GM23338 (cell line): ENCODE measurements at regions not wholly inside any gene's neighbourhood (a gene's known extent, or its start where the extent isn't known, plus 50 kb on each side); places are given as distances from the start of the nearest gene placed in this dataset.
"Not testable (repeated sequence)": the region's sequence is repeated elsewhere in the genome, so short reads cannot be mapped to it uniquely, and the experiment has no call there.

Experiments
- ATAC-seq: fragments of 200-7000 bp; cut with Tn5 transposase; 3 replicates; pipeline ENCODE4 v1.9.1; 2020
- DNase-seq: peaks from one replicate; pipeline ENCODE4 v3.0.0-alpha.2; 2015; ENCODE audit warnings: low spot score
- H2AFZ ChIP-seq: fragments of 200-600 bp; sonication (generic); 2 replicates; pipeline ENCODE4 v1.8.0; 2016; ENCODE audit warnings: antibody characterized with exemption, mild to moderate bottlenecking, moderate library complexity
- H3F3A ChIP-seq: fragments of 200-600 bp; sonication (generic); replicated peaks from 2 replicates; pipeline ENCODE4 v1.8.0; 2017; ENCODE audit warnings: antibody characterized with exemption, mixed run types, low read depth
- H3K27ac ChIP-seq: fragments of 200-600 bp; sonication (generic); 2 replicates; pipeline ENCODE4 v1.6.1; 2016; ENCODE audit warnings: low read depth
- H3K27me3 ChIP-seq: fragments of 200-600 bp; sonication (generic); 2 replicates; pipeline ENCODE4 v1.8.0; 2016; ENCODE audit warnings: mild to moderate bottlenecking, mixed run types, moderate library complexity; ENCODE audit not compliant: insufficient read depth
- H3K36me3 ChIP-seq: fragments of 200-600 bp; sonication (generic); 2 replicates; pipeline ENCODE4 v1.8.0; 2016; ENCODE audit warnings: mild to moderate bottlenecking; ENCODE audit not compliant: insufficient read depth
- H3K4me1 ChIP-seq: fragments of 200-600 bp; sonication (generic); 2 replicates; pipeline ENCODE4 v1.8.0; 2016; ENCODE audit warnings: mild to moderate bottlenecking, moderate library complexity; ENCODE audit not compliant: insufficient read depth
- H3K4me2 ChIP-seq: fragments of 200-600 bp; sonication (generic); 2 replicates; pipeline ENCODE4 v1.7.1; 2017; ENCODE audit warnings: mixed run types
- H3K4me3 ChIP-seq: fragments of 200-600 bp; sonication (generic); 2 replicates; pipeline ENCODE4 v1.6.1; 2016; ENCODE audit warnings: mixed run types
- H3K79me2 ChIP-seq: fragments of 200-600 bp; sonication (generic); replicated peaks from 2 replicates; pipeline ENCODE4 v1.8.0; 2017; ENCODE audit warnings: mild to moderate bottlenecking; ENCODE audit not compliant: insufficient read depth
- H3K9me2 ChIP-seq: fragments of 200-600 bp; sonication (generic); 2 replicates; pipeline ENCODE4 v1.8.0; 2017; ENCODE audit not compliant: insufficient read depth
- H4K20me1 ChIP-seq: fragments of 200-600 bp; sonication (generic); replicated peaks from 2 replicates; pipeline ENCODE4 v1.8.0; 2017; ENCODE audit warnings: mild to moderate bottlenecking; ENCODE audit not compliant: insufficient read depth
- H3K27ac Mint-ChIP-seq: 2 replicates; pipeline ENCODE4 v1.8.0; 2020; ENCODE audit warnings: inconsistent platforms, mild to moderate bottlenecking, moderate library complexity, mixed read lengths
- H3K27me3 Mint-ChIP-seq: 3 replicates; pipeline ENCODE4 v1.8.0; 2022; ENCODE audit warnings: low read depth, mild to moderate bottlenecking, moderate library complexity, mixed read lengths, inconsistent platforms; ENCODE audit not compliant: insufficient read depth, poor library complexity
- H3K36me3 Mint-ChIP-seq: 3 replicates; pipeline ENCODE4 v1.8.0; 2021; ENCODE audit warnings: low read depth, mild to moderate bottlenecking, inconsistent platforms, moderate library complexity, mixed read lengths
- H3K4me1 Mint-ChIP-seq: 3 replicates; pipeline ENCODE4 v1.8.0; 2020; ENCODE audit warnings: mild to moderate bottlenecking, inconsistent platforms, mixed read lengths
- H3K4me3 Mint-ChIP-seq: 3 replicates; pipeline ENCODE4 v1.8.0; 2021; ENCODE audit warnings: moderate library complexity, mild to moderate bottlenecking, inconsistent platforms, mixed read lengths
- H3K9me3 Mint-ChIP-seq: 3 replicates; pipeline ENCODE4 v1.8.0; 2020; ENCODE audit warnings: moderate library complexity, mild to moderate bottlenecking, inconsistent platforms, mixed read lengths
- CREB1 ChIP-seq: fragments of 250-450 bp; sonication (Bioruptor Pico); IDR thresholded peaks from 2 replicates; pipeline ENCODE4 v1.5.0; 2020; ENCODE audit warnings: low read depth, mild to moderate bottlenecking, moderate library complexity
- CTCF ChIP-seq, 2 experiments: fragments of 200-600 bp in 1 of 2; sonication (generic) in 1 of 2; conservative IDR thresholded peaks; 2 replicates each; pipeline versions ENCODE4 v1.5.1 to v1.6.1; 2016 to 2017; ENCODE audit warnings: antibody characterized with exemption in 2 of 2, low read depth in 2 of 2, mild to moderate bottlenecking in 2 of 2, moderate library complexity in 1 of 2
- ETS1 ChIP-seq: IDR thresholded peaks from 2 replicates; pipeline ENCODE4 v1.6.1; 2016; ENCODE audit warnings: antibody characterized with exemption
- EZH2 ChIP-seq: fragments of 200-600 bp; sonication (generic); IDR thresholded peaks from one replicate; pipeline ENCODE4 v1.8.0; 2017; ENCODE audit warnings: antibody characterized with exemption, mild to moderate bottlenecking, low read depth; ENCODE audit not compliant: unreplicated experiment
- EZH2phosphoT487 ChIP-seq: fragments of 200-600 bp; sonication (generic); IDR thresholded peaks from one replicate; pipeline ENCODE4 v1.8.1; 2018; ENCODE audit warnings: antibody characterized with exemption; ENCODE audit not compliant: unreplicated experiment
- JUNB ChIP-seq: IDR thresholded peaks from one replicate; pipeline ENCODE4 v1.6.1; 2016; ENCODE audit warnings: antibody characterized with exemption; ENCODE audit not compliant: unreplicated experiment
- NANOG ChIP-seq: IDR thresholded peaks from 2 replicates; pipeline ENCODE4 v1.6.1; 2016; ENCODE audit warnings: antibody characterized with exemption, borderline replicate concordance
- POLR2AphosphoS5 ChIP-seq: IDR thresholded peaks from 2 replicates; pipeline ENCODE4 v1.6.1; 2016; ENCODE audit warnings: antibody characterized with exemption, low read depth
- STAT1 ChIP-seq: IDR thresholded peaks from one replicate; pipeline ENCODE4 v1.6.1; 2016; ENCODE audit warnings: antibody characterized with exemption; ENCODE audit not compliant: unreplicated experiment
- ZNF114 ChIP-seq: fragments of 250-450 bp; sonication (Bioruptor Pico); IDR thresholded peaks from 2 replicates; pipeline ENCODE4 v1.5.0; 2020; ENCODE audit warnings: mild to moderate bottlenecking, moderate library complexity
- ZNF331 ChIP-seq: fragments of 250-450 bp; sonication (Bioruptor Pico); IDR thresholded peaks from 2 replicates; pipeline ENCODE4 v1.5.0; 2020; ENCODE audit warnings: low read depth, mild to moderate bottlenecking, moderate library complexity
- TF ChIP-seq, protein P1 (sequence below): IDR thresholded peaks from one replicate; pipeline ENCODE4 v1.6.1; 2018; ENCODE audit warnings: antibody characterized with exemption; ENCODE audit not compliant: unreplicated experiment

- ATAC-seq, H3K4me1 ChIP-seq, H3K4me1 Mint-ChIP-seq, H3F3A ChIP-seq, H3K9me3 Mint-ChIP-seq, DNase-seq, H3K27me3 ChIP-seq, H3K9me2 ChIP-seq, H3K4me2 ChIP-seq, H3K27ac ChIP-seq, H3K4me3 ChIP-seq, H3K79me2 ChIP-seq, H4K20me1 ChIP-seq, H3K36me3 ChIP-seq, H2AFZ ChIP-seq, H3K4me3 Mint-ChIP-seq, H3K36me3 Mint-ChIP-seq, H3K27ac Mint-ChIP-seq: not testable (repeated sequence)
- H3K27me3 Mint-ChIP-seq, result peaks cover 14% of the 10 kb centered on the region
Observed at GRCh38 chr7:1356853-1357252, 102.4 kb downstream of the MICALL2 start.

- H3K36me3 ChIP-seq, H3F3A ChIP-seq, H3K9me2 ChIP-seq, H3K4me1 ChIP-seq, H4K20me1 ChIP-seq, H3K27ac ChIP-seq, H3K79me2 ChIP-seq, H3K9me3 Mint-ChIP-seq, H3K36me3 Mint-ChIP-seq, H3K4me2 ChIP-seq, ATAC-seq, H3K27me3 ChIP-seq, DNase-seq, H3K27ac Mint-ChIP-seq, H3K4me1 Mint-ChIP-seq, H2AFZ ChIP-seq, H3K4me3 ChIP-seq, H3K4me3 Mint-ChIP-seq: not testable (repeated sequence)
- H3K27me3 Mint-ChIP-seq, result peaks cover 14% of the 10 kb centered on the region
Observed at GRCh38 chr7:1357260-1357600, 102.0 kb downstream of the MICALL2 start.

DNA sequence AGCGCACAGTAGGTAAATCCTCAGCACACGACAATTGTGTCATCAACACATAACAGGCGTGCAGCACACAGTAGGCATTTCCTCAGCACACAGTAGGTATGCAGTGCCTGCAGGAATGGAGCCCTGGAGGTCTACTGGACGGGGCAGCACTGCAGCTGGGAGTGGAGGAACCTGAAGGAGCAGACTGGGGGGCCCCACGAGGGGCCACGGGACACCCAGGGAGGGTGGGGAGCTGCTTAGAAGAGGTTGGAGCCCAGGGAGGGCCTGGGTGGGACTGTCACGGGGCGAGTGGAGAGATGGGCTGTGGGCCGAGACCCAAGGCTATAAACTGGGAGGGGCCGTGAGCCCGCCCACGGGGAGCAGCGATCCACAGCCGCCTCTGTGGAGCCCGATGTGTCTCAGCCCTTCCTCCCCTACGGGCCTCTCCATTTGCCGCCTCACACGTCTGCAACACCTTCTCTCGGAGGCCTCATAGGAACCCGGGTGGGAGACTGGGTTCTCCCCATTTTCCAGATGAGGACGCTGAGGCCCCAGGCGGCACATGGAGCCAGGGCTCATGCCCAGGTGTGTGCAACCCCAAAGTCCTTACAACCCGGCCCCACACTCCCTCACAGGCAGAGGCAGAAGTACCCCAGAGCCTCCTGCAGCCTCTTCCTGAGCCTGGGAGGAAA is 101.5 kb downstream of the MICALL2 start:
- H3K27ac Mint-ChIP-seq, result no peak overlapping the region
- ATAC-seq (no peak), DNase-seq (no peak)
- H3K27me3 Mint-ChIP-seq, result peaks cover 14% of the 10 kb centered on the region
- H3K36me3 Mint-ChIP-seq, result no peaks in the 10 kb centered on the region
- no peaks in the 10 kb centered on the region for H3K36me3 ChIP-seq
- no peak overlapping the region for H3K4me3 Mint-ChIP-seq
- H3K4me1 ChIP-seq, result no peaks in the 10 kb centered on the region
- no peak overlapping the region for H3K4me2 ChIP-seq
- no peaks in the 10 kb centered on the region for H3K79me2 ChIP-seq
- no peaks in the 10 kb centered on the region for H3K9me3 Mint-ChIP-seq
- H3K27me3 ChIP-seq, result no peaks in the 10 kb centered on the region
- H3K9me2 ChIP-seq, result no peaks in the 10 kb centered on the region
- peaks cover 3% of the 10 kb centered on the region; the same call in 1 of the 3 replicates for H3K4me1 Mint-ChIP-seq
- no peaks in the 10 kb centered on the region for H4K20me1 ChIP-seq
- no peak overlapping the region for H2AFZ ChIP-seq
- H3K27ac ChIP-seq, result no peak overlapping the region
- no peak overlapping the region for H3K4me3 ChIP-seq
- H3F3A ChIP-seq, result no peaks in the 10 kb centered on the region
- TF ChIP-seq EZH2phosphoT487 (no peak), ETS1 (no peak), CTCF (conservative IDR thresholded peaks at IDR 0.05; ENCODE audit: low read depth in 2 of 2) (no peak), POLR2AphosphoS5 (no peak), ZNF331 (CRISPR knock-in tag) (no peak), CREB1 (CRISPR knock-in tag) (no peak), JUNB (no peak), STAT1 (no peak), NANOG (no peak), ZNF114 (CRISPR knock-in tag) (no peak), EZH2 (no peak)
- TF ChIP-seq, protein P1, sequence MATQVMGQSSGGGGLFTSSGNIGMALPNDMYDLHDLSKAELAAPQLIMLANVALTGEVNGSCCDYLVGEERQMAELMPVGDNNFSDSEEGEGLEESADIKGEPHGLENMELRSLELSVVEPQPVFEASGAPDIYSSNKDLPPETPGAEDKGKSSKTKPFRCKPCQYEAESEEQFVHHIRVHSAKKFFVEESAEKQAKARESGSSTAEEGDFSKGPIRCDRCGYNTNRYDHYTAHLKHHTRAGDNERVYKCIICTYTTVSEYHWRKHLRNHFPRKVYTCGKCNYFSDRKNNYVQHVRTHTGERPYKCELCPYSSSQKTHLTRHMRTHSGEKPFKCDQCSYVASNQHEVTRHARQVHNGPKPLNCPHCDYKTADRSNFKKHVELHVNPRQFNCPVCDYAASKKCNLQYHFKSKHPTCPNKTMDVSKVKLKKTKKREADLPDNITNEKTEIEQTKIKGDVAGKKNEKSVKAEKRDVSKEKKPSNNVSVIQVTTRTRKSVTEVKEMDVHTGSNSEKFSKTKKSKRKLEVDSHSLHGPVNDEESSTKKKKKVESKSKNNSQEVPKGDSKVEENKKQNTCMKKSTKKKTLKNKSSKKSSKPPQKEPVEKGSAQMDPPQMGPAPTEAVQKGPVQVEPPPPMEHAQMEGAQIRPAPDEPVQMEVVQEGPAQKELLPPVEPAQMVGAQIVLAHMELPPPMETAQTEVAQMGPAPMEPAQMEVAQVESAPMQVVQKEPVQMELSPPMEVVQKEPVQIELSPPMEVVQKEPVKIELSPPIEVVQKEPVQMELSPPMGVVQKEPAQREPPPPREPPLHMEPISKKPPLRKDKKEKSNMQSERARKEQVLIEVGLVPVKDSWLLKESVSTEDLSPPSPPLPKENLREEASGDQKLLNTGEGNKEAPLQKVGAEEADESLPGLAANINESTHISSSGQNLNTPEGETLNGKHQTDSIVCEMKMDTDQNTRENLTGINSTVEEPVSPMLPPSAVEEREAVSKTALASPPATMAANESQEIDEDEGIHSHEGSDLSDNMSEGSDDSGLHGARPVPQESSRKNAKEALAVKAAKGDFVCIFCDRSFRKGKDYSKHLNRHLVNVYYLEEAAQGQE, result no peak
